Stomach (tissue), 8 donors: ENCODE measurements at regions not wholly inside any gene's neighbourhood (a gene's known extent, or its start where the extent isn't known, plus 50 kb on each side); places are given as distances from the start of the nearest gene placed in this dataset.

ENCODE experiments used
- DNase-seq, 2 donors: peaks; one replicate each; pipeline versions ENCODE4 v3.0.0 to v3.0.0-alpha.2; 2013 to 2019
- H3K27ac ChIP-seq, 5 donors: fragments of 200-600 bp in 4 of 5; sonication (generic) in 4 of 5; one replicate each; pipeline ENCODE4 v1.5.1; 2013 to 2019; ENCODE audit warnings: mild to moderate bottlenecking in 1 of 5, moderate library complexity in 1 of 5
- H3K27me3 ChIP-seq, 3 donors: fragments of 200-600 bp; sonication (generic); one replicate each; pipeline ENCODE4 v1.5.1; 2017 to 2019; ENCODE audit warnings: mixed run types in 1 of 3
- H3K36me3 ChIP-seq, 4 donors: fragments of 200-600 bp; sonication (generic); 1 replicate in 3 of 4; 2 replicates in 1 of 4; pipeline ENCODE4 v1.5.1; 2016 to 2019
- H3K4me1 ChIP-seq, 4 donors: fragments of 200-600 bp; sonication (generic); one replicate each; pipeline ENCODE4 v1.5.1; 2016 to 2019
- H3K4me3 ChIP-seq, 4 donors: fragments of 200-600 bp; sonication (generic) in 3 of 4; one replicate each; pipeline ENCODE4 v1.5.1; 2016 to 2019; ENCODE audit warnings: mild to moderate bottlenecking in 1 of 4
- H3K9me3 ChIP-seq, 4 donors: fragments of 200-600 bp; sonication (generic); one replicate each; pipeline ENCODE4 v1.5.1; 2016 to 2019
- EP300 ChIP-seq: sonication (generic); formaldehyde crosslinking; IDR thresholded peaks from one replicate; pipeline ENCODE4 v1.6.1; 2017; ENCODE audit warnings: antibody characterized with exemption
- POLR2A ChIP-seq, 4 donors: fragments of 450-650 bp; IDR thresholded peaks; one replicate each; pipeline ENCODE4 v1.6.1; 2016; ENCODE audit warnings: antibody characterized with exemption in 4 of 4, control low read depth in 2 of 4, mild to moderate bottlenecking in 1 of 4, moderate library complexity in 1 of 4
- POLR2AphosphoS5 ChIP-seq, 3 donors: sonication (generic); formaldehyde crosslinking; IDR thresholded peaks; one replicate each; pipeline ENCODE4 v1.6.1; 2016; ENCODE audit warnings: antibody characterized with exemption in 3 of 3
- WGBS, 5 donors: extraction: QIAGEN DNeasy Blood & Tissue Kit in 3 of 5; methylation state at CpG; one replicate each; pipeline versions ENCODE4 v1.1.5 to v1.1.7; 2013 to 2018; 5-methylcytosine and 5-hydroxymethylcytosine counted together
- intact Hi-C: fragments of 100-400 bp; cut with DNase I; formaldehyde crosslinking; loops from one replicate; pipeline ENCODE4 v1.15.1; 2023; ENCODE audit warnings: low total_unique reads
- TF ChIP-seq, protein P1 (sequence below), 7 experiments: fragments of 450-650 bp in 4 of 7; fragments of 200-600 bp in 3 of 7; sonication (generic) in 3 of 7; IDR thresholded peaks; one replicate each; pipeline ENCODE4 v1.5.1; 2016 to 2019; ENCODE audit warnings: antibody characterized with exemption in 7 of 7, control low read depth in 2 of 7, mild to moderate bottlenecking in 1 of 7
- donor health status: healthy with polysubstance abuse.
- donor health status: Bipolar disorder and iron deficiency.
- donor health status: healthy.

DNA sequence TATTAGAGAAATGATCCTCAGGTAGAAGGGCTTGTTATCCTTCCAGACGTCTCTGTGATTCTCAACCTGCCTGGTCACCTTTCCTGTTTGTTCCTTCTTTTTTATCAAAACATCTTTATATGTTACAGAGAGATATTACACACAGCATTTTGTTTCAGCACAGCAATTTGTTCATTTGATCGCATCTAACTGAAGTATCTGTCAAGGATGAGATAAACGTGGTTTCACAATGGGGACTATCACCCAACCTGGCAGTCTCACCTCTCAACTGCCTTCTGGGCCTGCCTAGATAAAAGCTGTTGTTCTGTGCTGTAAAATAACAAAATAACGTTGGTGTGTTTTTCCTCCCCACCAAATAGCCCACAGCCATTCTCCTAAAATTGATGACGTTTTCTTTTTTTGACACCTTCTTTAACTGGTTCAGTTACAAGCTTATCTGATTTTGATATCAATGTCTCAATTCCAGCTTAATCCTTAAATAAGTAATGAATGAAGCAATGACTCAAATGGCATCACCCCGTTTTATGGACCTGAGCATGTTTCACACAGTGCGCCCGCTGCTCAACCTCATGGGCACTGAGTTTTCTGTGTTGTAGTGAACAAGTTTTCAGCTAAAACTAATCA is 367.9 kb upstream of the RUNX1 start:
- H3K9me3 ChIP-seq: peaks cover 0 to 11% (median 3%) of the 10 kb centered on the region in 4 donors
- H3K36me3 ChIP-seq: no peaks in the 10 kb centered on the region
- no peaks in the 10 kb centered on the region for H3K4me1 ChIP-seq
- intact Hi-C loops: no loop called here
- WGBS, 5 donors: 69 to 80% (median 76%) methylated on average over 8 of the region's 8 CpGs
- H3K27me3 ChIP-seq: peaks cover 0 to 8% (median 0%) of the 10 kb centered on the region in 3 donors
- H3K4me3 ChIP-seq: no peak overlapping the region
- no peak for DNase-seq
- TF ChIP-seq POLR2AphosphoS5 (IDR thresholded peaks at IDR 0.05) (no peak), EP300 (no peak), POLR2A (IDR thresholded peaks at IDR 0.05) (no peak)
- TF ChIP-seq, protein P1, sequence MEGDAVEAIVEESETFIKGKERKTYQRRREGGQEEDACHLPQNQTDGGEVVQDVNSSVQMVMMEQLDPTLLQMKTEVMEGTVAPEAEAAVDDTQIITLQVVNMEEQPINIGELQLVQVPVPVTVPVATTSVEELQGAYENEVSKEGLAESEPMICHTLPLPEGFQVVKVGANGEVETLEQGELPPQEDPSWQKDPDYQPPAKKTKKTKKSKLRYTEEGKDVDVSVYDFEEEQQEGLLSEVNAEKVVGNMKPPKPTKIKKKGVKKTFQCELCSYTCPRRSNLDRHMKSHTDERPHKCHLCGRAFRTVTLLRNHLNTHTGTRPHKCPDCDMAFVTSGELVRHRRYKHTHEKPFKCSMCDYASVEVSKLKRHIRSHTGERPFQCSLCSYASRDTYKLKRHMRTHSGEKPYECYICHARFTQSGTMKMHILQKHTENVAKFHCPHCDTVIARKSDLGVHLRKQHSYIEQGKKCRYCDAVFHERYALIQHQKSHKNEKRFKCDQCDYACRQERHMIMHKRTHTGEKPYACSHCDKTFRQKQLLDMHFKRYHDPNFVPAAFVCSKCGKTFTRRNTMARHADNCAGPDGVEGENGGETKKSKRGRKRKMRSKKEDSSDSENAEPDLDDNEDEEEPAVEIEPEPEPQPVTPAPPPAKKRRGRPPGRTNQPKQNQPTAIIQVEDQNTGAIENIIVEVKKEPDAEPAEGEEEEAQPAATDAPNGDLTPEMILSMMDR (IDR thresholded peaks at IDR 0.05): no peak
- H3K27ac ChIP-seq: no peak overlapping the region

DNA sequence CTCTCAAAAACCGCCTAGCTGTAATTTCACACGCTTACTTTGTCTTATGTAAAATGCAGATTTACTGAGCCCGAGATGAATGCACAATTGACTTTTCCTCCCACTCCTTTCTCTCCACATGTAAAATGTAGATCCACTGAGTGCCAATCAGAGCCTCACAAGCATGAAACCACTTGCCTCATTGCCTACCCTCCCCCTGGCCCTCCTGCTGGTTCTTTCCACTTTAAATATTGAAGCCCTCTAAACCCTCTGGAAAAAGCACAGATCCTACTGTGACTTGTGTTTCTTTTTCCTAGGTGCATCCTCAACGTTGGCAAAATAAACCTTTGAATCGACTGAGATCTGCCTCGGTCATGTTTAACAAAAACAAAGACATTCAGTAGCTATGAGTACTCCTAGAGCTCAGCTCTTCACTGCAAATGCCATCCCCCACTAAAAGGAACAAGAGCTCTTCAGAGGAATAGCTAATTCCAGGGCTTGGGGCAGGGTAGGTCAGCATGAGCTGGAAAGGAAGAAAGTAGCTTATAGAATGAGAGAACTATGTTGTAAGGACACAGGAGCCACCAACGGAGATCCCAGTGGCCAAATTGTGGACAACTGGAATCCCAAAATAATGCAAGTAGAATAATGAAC is 365.5 kb upstream of the RUNX1 start:
- intact Hi-C loops: no loop called here
- Histone ChIP-seq H3K27ac (no peak overlapping the region), H3K36me3 (no peaks in the 10 kb centered on the region), H3K9me3 (no peaks in the 10 kb centered on the region), H3K4me1 (no peaks in the 10 kb centered on the region), H3K27me3 (peaks cover 0 to 10% (median 0%) of the 10 kb centered on the region in 3 donors), H3K4me3 (no peak overlapping the region)
- TF ChIP-seq, protein P1 (IDR thresholded peaks at IDR 0.05): no peak
- no peak for TF ChIP-seq EP300
- TF ChIP-seq POLR2AphosphoS5 (IDR thresholded peaks at IDR 0.05): no peak
- no peak for TF ChIP-seq POLR2A (IDR thresholded peaks at IDR 0.05)
- no peak for DNase-seq
- 68 to 83% (median 79%) methylated on average over 7 of the region's 7 CpGs for WGBS, 5 donors

DNA sequence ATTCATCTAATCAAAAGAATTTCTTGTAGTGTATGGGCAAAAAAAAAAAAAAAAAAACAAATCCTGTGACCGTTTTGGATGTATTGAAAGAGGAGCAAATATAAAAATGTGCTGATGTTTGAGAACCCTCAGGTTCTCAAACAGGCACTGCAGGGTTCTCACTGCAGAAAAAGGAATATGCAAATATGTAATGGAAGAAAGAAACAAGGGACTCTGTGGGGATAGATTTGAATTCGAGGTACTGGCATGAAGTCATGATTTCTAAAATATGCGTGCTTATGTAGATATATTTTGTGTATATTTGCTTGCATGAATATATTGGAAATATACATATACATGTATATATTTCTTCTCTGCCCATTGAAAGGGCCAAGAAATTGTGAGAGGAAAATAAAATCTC is 365.0 kb upstream of the RUNX1 start:
- Histone ChIP-seq H3K9me3 (no peaks in the 10 kb centered on the region), H3K27ac (no peak overlapping the region), H3K36me3 (no peaks in the 10 kb centered on the region), H3K4me1 (no peaks in the 10 kb centered on the region), H3K27me3 (peaks cover 0 to 10% (median 0%) of the 10 kb centered on the region in 3 donors), H3K4me3 (no peak overlapping the region)
- TF ChIP-seq EP300: no peak
- no peak for TF ChIP-seq POLR2AphosphoS5 (IDR thresholded peaks at IDR 0.05)
- TF ChIP-seq, protein P1 (IDR thresholded peaks at IDR 0.05): no peak
- no peak for TF ChIP-seq POLR2A (IDR thresholded peaks at IDR 0.05)
- 70 to 88% (median 73%) methylated on average over 3 of the region's 3 CpGs for WGBS, 5 donors
- intact Hi-C loops: no loop called here
- no peak for DNase-seq

DNA sequence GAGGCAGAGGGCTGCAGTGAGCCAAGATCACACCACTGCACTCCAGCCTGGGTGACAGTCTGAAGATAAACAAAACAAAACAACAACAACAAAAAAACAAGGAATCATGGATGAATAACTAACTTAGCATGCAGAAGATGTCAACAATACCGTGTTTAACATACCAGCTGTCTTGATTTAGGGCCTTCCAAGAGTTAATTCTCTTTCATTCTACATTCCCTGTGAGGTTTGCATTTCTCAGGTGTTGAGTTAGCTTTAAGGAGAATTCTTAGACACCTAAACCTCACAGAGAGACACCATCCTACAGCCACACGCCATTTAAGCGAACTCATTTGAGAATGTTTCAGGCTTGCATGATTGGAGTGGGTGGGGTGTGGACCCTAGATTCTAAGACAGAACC is 363.1 kb upstream of the RUNX1 start:
- WGBS, 5 donors: 94 to 99% (median 98%) methylated on average over 3 of the region's 3 CpGs
- TF ChIP-seq POLR2AphosphoS5 (IDR thresholded peaks at IDR 0.05) (no peak), POLR2A (IDR thresholded peaks at IDR 0.05) (no peak), EP300 (no peak)
- TF ChIP-seq, protein P1 (IDR thresholded peaks at IDR 0.05): no peak

More for the DNA sequence above, 363.1 kb upstream of the RUNX1 start:
- Histone ChIP-seq H3K9me3 (no peaks in the 10 kb centered on the region), H3K4me3 (no peak overlapping the region), H3K27ac (no peak overlapping the region), H3K27me3 (peaks cover 0 to 10% (median 0%) of the 10 kb centered on the region in 3 donors), H3K36me3 (no peaks in the 10 kb centered on the region), H3K4me1 (peaks cover 0 to 11% (median 0%) of the 10 kb centered on the region in 4 donors)
- DNase-seq: no peak
- intact Hi-C loops: no loop called here
